Ishikawa (cell line): ENCODE measurements at regions not wholly inside any gene's neighbourhood (a gene's known extent, or its start where the extent isn't known, plus 50 kb on each side); places are given as distances from the start of the nearest gene placed in this dataset.

Source experiments
- EGR1 ChIP-seq: IDR thresholded peaks from 2 replicates; pipeline ENCODE4 v1.6.1; 2012
- EP300 ChIP-seq: IDR thresholded peaks from 2 replicates; pipeline ENCODE4 v1.6.1; 2012; ENCODE audit warnings: borderline replicate concordance
- FOXM1 ChIP-seq: IDR thresholded peaks from 2 replicates; pipeline ENCODE4 v1.6.1; 2012; ENCODE audit warnings: low read depth, borderline replicate concordance
- MAX ChIP-seq: IDR thresholded peaks from 2 replicates; pipeline ENCODE4 v1.6.1; 2012
- RAD21 ChIP-seq: IDR thresholded peaks from 2 replicates; pipeline ENCODE4 v1.6.1; 2012; ENCODE audit warnings: low read depth
- REST ChIP-seq: IDR thresholded peaks from 2 replicates; pipeline ENCODE4 v1.6.1; 2012; ENCODE audit warnings: low read depth, mild to moderate bottlenecking
- TAF1 ChIP-seq: IDR thresholded peaks from 2 replicates; pipeline ENCODE4 v1.6.1; 2012; ENCODE audit warnings: low read depth, mild to moderate bottlenecking
- TEAD4 ChIP-seq: IDR thresholded peaks from 2 replicates; pipeline ENCODE4 v1.6.1; 2012
- USF1 ChIP-seq: IDR thresholded peaks from 2 replicates; pipeline ENCODE4 v1.6.1; 2012
- YY1 ChIP-seq: IDR thresholded peaks from 2 replicates; pipeline ENCODE4 v1.6.1; 2012; ENCODE audit warnings: low read depth

- TF ChIP-seq EP300 (no peak), YY1 (no peak), FOXM1 (no peak), TAF1 (no peak), EGR1 (no peak), MAX (no peak), USF1 (no peak), REST (no peak), RAD21 (no peak), TEAD4 (no peak)
Observed at GRCh38 chr14:38404616-38405015, 148.7 kb upstream of the CLEC14A start.
